GM21381 (cell line): ENCODE measurements at regions not wholly inside any gene's neighbourhood (a gene's known extent, or its start where the extent isn't known, plus 50 kb on each side); places are given as distances from the start of the nearest gene placed in this dataset.
"Not testable (repeated sequence)": the region's sequence is repeated elsewhere in the genome, so short reads cannot be mapped to it uniquely, and the experiment has no call there.

ENCODE experiments used
- ATAC-seq: cut with Tn5 transposase; IDR thresholded peaks from one replicate; pipeline ENCODE4 v1.9.1; 2021; ENCODE audit warnings: mild to moderate bottlenecking, moderate library complexity; ENCODE audit not compliant: unreplicated experiment

DNA sequence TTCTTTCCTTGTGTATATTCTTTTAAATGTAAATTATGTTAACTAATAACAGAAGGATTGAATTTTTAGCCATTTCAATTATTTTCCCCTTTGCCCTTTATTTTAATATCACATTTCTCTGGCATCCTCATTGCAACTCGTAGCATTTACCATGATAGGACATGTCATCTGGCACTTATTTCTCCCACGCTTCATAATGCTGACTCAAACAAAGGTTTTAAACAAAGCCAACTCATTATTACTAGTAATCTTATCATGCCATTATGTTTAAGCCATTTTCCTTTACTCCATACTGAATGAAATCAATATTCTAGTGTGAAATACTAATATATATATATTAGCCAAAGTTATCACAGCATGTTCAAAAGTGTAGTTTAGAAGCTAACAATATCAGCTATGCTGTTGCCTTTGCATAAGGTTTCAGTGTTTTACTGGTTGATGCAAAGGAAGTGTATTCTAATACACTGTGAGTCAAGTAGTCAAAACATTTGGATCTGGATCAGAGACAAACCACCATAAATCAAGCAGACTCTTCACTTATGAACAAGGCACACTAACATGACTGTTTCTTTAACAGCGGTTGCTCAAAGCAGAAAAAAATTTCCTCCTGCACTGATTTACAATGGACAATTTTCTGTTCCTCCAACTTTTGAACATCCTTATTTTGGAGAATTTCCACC lies 281.6 kb downstream of the SLC7A11 start:
- ATAC-seq = no peak

DNA sequence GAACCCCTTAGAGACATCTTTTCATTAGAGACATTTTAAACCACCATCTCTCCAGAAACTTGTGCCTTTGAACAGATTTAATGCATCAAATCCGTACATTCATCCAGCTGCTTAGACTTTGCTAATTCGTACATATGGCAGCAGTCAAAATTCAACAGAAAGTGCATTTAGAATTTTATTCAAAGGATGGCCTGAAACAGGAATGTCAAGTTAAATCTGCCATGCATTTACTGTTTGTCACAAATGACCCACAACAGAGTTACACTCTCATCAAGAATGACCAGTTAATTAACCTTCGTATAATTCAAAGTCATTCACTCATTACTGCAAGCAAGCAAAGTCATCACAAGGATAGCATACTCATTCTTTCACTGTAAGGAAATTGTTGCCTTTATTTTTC lies 284.3 kb downstream of the SLC7A11 start:
- ATAC-seq = no peak

DNA sequence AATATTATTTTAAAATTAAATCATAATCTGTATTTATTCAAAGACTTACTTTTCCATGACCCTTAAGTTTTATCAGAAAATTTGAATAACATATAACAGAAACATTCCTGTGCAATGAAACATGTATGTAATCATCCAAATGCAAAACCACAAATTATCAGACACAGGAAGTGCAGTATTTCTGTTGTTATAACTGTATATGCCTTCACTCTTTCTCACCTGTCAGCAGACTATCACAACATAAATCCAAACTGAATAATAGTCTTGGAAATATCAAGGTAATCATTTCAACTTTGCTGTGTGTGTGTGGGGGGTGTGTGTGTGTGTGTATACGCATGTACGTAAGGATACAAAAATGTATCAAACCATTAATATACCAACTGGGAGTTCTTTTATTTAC lies 285.9 kb downstream of the SLC7A11 start:
- ATAC-seq = no peak

DNA sequence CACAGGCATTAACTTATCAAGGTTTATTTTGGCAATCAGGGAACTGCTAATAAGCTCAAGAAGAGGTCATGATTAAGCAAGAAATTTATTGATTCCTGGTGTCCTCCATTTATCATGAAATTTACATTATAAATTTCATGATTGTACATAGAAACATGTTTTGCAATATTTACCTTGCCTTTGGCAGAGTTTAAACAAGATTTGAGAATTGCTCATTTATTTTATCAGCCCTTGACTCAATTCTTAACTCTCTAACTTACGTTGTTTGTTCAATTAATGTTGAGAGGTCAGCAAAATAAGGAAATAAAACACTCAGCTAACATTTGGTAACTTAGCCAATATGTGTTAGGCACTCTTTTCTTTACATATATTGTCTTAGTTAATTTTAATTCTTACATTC lies 286.6 kb downstream of the SLC7A11 start:
- ATAC-seq = no peak

DNA sequence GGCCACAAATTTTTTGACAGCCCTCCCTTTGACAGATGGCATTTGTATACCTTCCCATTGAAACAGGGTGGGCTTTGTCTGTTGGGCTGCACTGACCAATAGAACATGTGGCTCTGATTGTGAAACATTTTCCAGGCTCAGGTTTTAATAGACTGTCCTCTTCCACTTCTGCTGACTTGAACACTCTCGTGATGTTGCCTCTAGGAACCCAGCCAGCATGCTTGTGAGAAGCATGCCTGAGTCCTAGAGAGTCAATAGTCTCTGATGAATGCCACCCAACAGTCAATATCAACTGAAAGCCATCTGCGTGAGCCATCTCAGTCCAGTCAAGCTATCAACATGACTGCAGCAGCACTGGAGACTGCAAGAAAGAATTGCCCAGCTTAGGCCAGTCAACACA lies 290.0 kb downstream of the SLC7A11 start:
- ATAC-seq = no peak

DNA sequence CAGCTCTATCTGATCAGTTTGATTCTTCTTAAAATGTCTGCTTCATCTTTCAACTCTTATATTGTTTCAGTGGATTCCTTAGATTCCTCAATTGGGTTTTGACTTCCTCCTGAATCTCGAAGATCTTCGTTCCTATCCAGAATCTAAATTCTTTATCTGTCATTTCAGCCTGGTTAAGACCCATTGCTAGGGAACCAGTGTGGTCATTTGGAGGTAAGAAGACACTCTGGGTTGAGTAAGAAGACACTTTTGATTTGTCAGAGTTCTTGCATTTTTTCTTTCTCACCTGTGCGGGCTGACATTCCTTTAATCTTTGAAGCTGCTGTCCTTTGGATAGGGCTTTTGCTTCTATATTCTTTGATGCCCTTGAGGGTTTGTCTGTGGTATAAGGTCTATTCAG lies 291.9 kb downstream of the SLC7A11 start:
- no peak for ATAC-seq

DNA sequence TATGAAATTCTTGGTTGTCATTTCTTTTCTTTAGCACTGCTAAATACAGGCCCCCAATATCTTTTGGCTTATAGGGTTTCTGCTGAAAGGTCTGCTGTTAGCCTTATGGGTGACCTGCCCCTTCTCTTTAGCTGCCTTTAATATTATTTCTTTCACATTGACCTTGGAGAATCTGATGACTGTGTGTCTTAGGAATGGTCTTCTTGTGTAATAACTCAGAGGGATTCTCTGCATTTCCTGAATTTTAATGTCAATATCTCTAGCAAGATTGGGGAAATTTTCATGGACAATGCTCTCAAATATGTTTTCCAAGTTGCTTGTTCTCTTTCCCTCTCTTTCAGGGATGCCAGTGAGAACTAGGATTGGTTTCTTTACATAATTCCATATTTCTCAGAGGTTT lies 292.4 kb downstream of the SLC7A11 start:
- no peak for ATAC-seq

DNA sequence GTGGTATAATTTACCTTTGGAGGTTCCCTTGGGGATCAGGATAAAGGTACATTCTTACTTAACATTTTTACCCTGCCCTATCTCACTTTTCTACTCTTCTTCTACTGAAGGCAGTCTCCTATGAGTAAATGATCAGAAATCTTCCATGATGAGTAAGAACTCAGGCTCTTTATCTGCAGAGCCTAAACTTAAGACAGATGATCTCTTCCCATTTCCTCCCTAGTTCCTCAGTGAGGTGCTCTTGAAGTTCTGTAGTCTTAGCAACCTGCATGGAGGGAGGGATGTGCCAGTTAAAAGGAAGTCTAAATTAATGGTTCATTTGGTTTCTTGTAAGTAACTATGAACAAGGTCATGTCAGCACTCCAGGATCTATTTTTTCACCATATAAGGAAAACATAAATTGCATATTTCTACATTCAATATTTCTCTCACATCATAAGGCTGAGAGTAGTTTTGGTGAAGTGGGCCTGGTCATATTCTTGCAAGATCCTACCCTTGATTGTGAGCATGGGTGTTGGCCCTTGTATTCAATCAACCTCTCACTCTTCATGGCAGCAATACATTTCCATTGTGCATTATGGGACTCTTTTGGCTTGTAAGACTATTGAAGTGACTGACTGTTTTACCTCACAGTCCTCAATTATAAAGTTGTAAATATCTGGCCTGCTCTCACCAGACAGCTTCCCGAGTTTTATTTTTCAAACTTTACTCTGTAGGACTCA lies 295.5 kb downstream of the SLC7A11 start:
- ATAC-seq = no peak

DNA sequence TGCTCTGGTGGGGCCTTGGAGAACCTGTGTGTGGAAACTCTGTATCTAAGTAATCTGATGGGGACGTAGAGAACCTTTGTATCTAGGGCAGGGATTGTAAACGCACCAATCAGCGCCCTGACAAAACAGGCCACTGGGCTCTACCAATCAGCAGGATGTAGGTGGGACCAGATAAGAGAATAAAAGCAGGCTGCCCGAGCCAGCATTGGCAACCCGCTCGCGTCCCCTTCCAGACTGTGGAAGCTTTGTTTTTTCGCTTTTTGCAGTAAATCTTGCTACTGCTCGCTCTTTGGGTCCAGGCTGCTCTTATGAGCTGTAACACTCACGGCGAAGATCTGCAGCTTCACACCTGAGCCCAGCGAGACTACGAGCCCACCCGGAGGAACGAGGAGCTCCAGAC lies 299.3 kb downstream of the SLC7A11 start:
- ATAC-seq = not testable (repeated sequence)

DNA sequence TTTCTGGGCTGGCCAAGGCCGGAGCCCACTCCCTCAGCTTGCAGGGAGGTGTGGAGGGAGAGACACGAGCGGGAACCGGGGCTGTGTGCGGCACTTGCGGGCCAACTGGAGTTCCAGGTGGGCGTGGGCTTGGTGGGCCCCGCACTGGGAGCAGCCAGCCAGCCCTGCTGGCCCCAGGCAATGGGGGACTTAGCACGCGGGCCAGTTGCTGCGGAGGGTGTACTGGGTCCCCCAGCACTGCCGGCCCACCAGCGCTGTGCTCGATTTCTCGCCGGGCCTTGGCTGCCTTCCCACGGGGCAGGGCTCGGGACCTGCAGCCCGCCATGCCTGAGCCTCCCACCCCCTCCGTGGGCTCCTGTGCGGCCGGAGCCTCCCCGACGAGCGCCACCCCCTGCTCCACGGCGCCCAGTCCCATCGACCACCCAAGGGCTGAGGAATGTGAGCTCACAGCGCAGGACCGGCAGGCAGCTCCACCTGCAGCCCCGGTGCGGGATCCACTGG lies 300.1 kb downstream of the SLC7A11 start:
- ATAC-seq = not testable (repeated sequence)

DNA sequence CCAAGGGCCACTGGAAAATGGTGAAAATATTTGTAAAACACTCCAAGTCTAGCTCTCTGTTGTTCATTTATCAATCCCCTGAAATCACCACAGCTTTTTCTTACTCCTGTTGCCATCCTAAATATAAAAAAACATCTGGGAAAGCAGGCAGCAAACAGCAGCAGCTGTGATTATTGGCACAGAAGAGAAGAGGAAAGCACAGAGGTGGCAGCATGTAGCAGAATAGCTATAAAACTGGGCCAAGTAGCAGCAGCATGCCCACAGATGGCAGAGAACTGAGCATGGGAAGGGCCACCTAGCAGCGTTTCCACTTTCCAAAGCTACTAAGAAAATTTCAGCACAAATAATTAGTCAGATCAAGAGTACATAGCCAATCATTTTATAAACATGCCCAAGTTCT lies 307.2 kb downstream of the SLC7A11 start:
- no peak for ATAC-seq

DNA sequence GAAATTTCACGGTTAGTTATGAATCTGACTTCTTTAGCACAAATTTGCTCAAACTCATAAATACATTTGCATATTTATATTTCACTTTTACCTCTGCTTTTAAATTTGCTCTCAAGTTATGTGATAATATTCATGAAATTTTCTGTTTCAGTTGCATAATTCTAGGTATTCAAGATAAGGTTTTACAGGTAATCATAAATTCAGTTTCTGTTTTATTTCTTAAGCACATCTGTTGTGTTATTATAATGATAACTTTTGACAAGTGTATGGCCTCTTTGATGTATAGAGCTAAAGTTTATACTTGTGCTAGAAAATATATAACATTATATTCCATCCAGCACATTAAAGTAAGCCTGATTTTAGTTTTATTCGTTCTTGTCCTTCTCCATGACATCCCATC lies 308.1 kb downstream of the SLC7A11 start:
- no peak for ATAC-seq

DNA sequence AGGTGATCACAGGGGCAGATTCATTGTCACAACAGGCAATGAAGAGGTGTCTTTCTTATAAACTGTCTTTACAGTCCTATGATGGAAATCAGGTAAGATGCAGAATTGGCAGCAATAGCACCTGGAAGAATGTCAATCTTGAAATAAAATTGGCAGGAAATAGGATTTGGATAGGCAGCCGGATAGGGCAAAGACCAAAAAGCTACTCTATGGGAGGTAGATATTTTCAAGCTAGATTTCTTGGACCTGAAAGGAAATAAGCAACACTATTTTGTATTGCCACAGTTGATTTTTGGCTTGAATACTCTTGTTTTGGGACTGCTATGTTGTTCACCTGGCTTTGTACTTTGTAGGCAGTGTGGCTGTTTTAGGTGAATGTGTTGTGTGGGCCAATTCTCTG lies 314.2 kb downstream of the SLC7A11 start:
- no peak for ATAC-seq

DNA sequence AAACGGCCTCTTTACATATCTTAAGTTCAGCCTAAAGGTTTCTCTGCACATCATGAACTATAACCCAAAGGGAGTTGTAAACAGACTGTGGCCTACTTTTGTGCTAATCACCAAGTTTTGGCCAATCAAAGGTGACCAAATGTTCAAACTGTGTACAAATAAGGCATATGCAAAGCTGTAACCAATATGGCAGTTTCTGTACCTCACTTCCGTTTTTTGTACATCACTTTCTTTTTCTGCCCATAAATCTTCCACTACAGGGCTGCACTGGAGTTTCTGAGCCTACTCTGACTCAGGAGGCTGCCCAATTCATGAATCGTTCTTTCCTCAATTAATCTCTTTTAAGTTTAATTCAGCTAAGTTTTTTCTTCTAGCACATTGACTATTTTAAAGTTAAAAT lies 318.7 kb downstream of the SLC7A11 start:
- no peak for ATAC-seq

DNA sequence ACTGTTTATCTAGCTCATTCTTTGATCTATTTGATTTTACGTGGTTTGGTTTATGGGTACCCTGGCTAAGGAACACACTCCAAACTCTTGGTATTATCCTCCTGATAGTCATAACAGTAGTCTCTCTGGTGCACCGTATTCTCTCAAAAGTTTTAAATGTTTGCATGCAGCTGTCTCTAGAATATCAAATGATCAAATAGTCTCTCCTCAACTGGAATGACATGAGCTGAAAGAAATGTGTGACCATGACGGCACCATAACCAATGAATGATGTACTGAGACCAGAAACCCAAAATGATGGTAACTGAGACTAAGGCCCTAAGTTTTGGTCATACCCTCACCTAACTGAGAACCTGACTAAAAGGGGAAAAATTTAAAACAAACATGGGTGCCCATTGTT lies 319.4 kb downstream of the SLC7A11 start:
- no peak for ATAC-seq

DNA sequence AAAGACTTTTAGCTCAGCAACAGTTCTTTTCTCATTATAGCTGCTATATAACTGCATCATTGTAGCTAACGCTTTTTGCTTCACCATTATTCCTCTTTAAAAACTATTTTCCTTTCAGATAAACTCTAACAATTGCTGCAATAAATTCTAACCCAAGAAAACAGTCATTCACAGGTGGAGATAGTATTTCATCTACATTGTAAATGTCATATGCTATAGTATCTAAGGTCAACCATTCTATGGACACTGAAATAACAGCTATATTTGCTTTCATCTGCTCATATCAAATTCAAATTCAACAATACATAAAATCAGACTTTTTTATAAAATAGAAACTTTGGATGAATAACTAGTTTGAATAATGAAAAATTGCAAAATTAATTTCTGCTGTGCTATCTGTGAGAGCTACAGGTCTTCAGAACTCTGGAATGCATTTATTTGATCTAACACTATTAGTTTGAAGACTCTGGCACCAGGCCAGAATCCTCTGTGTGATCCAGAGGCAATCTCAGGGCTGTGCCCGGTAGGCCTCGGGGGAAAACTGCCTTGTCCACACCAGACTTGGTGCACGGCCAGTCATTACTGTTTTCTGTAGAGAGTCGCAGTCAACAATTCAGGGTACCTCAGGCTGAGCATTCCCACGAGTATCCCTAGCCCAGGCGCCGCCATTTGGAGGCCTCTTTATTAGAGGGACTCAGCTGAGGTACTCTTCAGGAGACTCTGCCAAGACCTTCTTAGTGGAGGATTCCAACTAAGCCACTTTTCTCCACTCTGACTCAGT lies 332.4 kb downstream of the SLC7A11 start:
- no peak for ATAC-seq

DNA sequence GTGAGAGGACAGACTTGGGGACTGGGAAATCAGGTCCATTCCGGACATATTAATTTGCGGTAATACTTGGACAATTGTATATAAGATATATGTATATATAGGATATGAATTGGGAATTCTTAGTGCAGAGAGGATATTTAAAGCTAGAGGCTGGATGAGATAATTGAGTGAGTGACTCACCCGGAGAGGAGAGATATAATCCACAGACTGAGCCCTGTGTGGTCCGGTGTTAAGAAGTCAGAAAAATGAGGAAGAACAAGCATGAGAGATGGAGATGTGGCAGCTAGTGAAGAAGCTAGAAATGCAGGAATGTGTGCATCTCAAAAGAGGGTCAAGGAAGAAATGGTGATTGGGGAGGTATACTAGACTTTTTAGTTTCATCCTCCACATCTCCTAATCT lies 336.2 kb downstream of the SLC7A11 start:
- ATAC-seq = no peak

DNA sequence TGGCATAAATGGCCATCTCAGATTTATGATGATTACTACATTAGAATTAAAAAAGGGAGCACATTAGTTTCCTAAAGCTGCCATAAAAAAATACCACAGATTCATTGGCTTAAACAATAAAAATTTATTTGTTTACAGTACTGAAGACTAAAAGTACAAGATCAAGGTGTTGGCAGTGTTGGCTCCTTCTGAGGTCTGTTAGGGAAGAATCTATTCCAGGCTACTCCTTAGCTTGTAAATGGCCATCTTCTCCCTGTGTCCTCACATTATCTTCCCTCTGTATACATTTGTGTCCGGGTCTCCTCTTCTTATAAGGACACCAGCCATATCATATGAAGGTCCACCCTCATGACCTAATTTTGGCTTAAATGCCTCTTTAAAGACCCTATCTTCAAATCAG lies 341.0 kb downstream of the SLC7A11 start:
- ATAC-seq = no peak

DNA sequence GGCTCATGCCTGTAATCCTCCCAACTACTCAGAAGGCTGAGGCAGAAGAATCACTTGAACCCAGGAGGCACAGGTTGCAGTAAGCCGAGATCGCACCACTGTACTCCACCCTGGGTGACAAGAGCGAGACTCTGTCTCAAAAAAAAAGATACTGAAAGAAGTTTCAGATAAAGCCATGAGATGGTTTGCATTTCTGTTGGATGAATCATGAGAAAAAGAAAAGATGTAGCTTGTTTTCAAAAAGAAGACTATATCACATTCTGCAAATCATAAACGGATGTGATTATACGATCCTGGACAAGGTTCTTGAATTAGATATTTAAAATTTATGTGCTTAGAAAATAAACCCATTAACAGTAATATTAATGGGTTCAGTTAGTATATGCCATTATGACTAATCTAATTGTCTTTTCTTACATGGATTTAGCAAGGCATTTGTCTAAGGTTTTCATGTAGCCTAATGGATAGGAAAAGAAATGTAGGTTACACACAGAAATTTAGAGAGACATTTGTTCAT lies 345.9 kb downstream of the SLC7A11 start:
- no peak for ATAC-seq

DNA sequence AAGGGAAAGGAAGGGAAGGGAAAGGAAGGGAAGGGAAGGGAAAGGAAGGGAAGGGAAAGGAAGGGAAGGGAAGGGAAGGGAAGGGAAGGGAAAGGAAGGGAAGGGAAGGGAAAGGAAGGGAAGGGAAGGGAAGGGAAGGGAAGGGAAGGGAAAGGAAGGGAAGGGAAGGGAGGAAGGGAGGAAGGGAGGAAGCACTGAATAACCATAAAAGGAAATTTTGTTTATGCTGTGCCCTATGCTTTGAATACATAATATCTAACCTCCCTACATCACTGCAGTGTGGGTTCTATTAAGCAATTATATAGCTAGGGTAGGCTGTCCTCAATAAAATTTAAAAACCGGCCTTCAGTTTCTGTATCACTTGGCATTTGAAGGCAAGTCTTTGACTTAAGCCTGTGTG lies 346.6 kb downstream of the SLC7A11 start:
- not testable (repeated sequence) for ATAC-seq

DNA sequence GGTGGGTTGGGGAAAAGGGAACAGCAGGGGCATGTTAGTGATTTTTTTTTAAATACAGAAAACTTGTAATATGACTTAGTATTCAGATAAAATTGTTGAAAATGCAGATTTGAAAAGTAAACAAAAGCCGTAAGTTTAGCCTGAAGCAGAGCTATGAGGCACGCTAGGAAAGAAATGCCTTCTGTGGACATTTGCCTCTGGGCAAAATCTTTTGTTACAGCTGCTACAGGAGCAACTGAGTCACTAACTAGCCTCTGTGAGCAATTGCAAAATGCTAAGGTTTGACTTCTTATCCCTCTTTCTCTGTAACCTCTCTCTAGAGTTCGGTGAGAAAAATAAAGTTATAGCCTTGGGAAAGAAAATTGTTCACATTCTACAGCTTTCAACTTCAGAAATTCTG lies 350.0 kb downstream of the SLC7A11 start:
- ATAC-seq = no peak

DNA sequence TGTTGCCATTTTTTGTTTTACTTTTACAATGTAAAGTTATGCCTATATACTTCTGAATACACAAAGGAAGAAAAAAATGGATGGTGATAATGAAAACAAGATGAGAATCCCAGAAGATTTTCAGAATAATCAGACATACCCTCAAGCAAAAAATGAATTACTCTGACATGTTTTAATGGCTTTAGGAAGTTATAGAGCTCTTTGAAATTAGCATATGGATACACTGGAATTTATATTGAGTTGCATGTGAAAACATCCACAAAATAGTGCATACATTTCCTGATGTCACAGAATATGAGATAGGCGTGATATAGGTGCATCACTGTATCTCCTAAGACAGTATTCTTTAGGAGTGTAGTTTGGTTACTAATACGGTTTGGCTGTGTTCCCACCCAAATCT lies 351.3 kb downstream of the SLC7A11 start:
- ATAC-seq = no peak
